ENCODE measurements at regions not wholly inside any gene's neighbourhood (a gene's known extent, or its start where the extent isn't known, plus 50 kb on each side); places are given as distances from the start of the nearest gene placed in this dataset.
A peak's percentile ranks its signal among the peaks of the same experiment; 100 is the strongest.

DNA sequence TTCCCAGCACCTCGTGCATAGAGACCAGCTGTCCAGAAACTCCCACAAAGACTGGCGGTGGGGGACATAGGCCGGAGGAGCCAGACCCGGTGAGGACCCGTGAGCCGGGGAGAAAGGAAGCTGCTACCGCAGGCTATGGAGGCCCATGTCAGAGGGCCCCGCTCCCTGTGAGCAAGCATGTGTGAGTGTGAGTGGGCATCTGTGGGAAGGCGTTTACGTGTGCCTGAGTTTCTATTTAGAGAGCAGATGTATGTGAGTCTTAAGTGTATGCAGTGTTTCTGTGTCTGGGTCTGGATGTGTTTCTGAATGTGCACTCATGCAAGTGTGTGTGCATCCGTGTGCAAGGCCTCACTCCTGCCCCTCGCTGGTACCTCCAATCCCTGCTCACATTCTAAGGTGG lies 187.8 kb upstream of the RAB6C start:
- TF ChIP-seq, protein P1, sequence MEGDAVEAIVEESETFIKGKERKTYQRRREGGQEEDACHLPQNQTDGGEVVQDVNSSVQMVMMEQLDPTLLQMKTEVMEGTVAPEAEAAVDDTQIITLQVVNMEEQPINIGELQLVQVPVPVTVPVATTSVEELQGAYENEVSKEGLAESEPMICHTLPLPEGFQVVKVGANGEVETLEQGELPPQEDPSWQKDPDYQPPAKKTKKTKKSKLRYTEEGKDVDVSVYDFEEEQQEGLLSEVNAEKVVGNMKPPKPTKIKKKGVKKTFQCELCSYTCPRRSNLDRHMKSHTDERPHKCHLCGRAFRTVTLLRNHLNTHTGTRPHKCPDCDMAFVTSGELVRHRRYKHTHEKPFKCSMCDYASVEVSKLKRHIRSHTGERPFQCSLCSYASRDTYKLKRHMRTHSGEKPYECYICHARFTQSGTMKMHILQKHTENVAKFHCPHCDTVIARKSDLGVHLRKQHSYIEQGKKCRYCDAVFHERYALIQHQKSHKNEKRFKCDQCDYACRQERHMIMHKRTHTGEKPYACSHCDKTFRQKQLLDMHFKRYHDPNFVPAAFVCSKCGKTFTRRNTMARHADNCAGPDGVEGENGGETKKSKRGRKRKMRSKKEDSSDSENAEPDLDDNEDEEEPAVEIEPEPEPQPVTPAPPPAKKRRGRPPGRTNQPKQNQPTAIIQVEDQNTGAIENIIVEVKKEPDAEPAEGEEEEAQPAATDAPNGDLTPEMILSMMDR (IDR thresholded peaks at IDR 0.05) = no peak
- ATAC-seq (no peak), FAIRE-seq (no peak), DNase-seq (no peak)
- H3K9me3 ChIP-seq = no peaks in the 10 kb centered on the region
- no peaks in the 10 kb centered on the region for H3K27me3 ChIP-seq
- no peaks in the 10 kb centered on the region for H3K36me3 ChIP-seq
- WGBS, 2 donors = 88 to 91% methylated on average over 12 of the region's 12 CpGs
- intact Hi-C loops (cut with DNase I) = no loop called here
- H3K27ac ChIP-seq = no peak overlapping the region
- no peaks in the 10 kb centered on the region for H3K4me1 ChIP-seq
- H3K4me3 ChIP-seq = no peak overlapping the region

DNA sequence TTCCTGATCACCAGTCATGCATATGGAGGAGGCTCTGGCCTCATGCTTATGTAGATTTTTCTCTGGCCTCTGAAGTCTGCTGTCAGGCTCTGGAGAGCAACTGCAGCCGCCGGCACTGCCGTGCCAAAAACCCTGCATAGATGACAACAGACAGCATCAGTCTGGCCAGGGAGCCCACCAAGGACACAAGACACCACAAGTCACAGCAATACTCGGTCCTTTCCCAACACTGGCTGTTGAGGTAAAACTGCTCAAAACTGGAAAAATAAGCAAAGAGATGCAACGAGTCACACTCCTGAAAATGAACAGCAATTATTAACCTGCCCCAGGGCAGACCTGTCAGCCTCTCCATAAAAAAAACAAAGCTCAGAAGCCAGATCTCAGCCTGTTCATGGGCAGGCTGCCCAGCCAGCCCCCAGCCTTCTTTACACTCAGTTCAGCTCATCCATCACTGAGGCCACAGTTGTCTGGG lies 186.0 kb upstream of the RAB6C start:
- H3K27me3 ChIP-seq = no peaks in the 10 kb centered on the region
- WGBS, 2 donors = 36 to 44% methylated on average over 5 of the region's 5 CpGs
- FAIRE-seq = no peak
- H3K36me3 ChIP-seq = no peaks in the 10 kb centered on the region
- ATAC-seq = peak in 1 of 4 donors; percentile 43
- H3K4me1 ChIP-seq = no peaks in the 10 kb centered on the region
- no peaks in the 10 kb centered on the region for H3K9me3 ChIP-seq
- H3K27ac ChIP-seq = no peak overlapping the region
- no peak overlapping the region for H3K4me3 ChIP-seq
- intact Hi-C loops (cut with DNase I) = no loop called here
- no peak for DNase-seq
- TF ChIP-seq, protein P1 (IDR thresholded peaks at IDR 0.05) = no peak

DNA sequence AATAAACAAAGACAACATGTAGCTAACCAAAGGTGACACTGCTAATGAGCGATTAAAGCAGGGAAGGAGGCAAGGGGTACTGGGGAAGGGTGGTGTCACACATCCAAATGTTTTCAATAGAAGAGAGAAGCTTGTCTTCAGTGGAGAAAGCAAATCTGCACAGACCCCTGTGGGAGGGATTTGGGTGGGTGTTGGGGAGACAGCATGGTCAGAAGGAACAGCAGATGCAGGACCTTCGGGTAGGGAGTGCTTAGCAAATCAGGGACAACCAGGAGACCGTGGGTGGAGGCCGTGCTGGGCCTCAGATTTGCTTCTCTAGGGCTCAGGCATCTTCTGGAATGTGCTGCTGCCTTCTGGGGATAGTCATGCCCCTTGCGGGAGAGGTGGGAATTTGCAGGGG lies 185.3 kb upstream of the RAB6C start:
- Histone ChIP-seq H3K27ac (no peak overlapping the region), H3K9me3 (no peaks in the 10 kb centered on the region), H3K36me3 (no peaks in the 10 kb centered on the region), H3K4me3 (no peak overlapping the region), H3K4me1 (no peaks in the 10 kb centered on the region), H3K27me3 (no peaks in the 10 kb centered on the region)
- TF ChIP-seq, protein P1 (IDR thresholded peaks at IDR 0.05) = no peak
- DNase-seq (no peak), FAIRE-seq (no peak), ATAC-seq (no peak)
- 55 to 69% methylated on average over 5 of the region's 5 CpGs for WGBS, 2 donors
- intact Hi-C loops (cut with DNase I) = no loop called here

DNA sequence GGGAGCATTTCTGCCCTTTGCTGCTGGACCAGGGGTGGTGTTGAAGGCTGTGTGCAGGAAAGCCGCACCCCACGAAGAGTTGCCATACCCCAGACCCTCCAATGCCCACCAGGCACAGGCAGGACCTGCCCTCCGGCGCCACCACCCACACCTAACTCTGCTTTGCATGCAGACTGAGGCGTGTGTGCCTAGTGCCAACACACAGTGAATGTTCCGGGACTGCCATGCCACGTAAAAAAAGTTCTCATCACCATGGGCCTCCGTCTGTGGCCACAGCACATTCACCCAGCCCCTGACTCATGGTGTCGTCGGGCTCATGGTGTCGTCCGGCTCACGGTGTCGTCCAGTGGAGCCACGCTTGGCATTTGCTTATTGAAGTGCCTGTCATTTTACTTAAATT lies 184.9 kb upstream of the RAB6C start:
- H3K27me3 ChIP-seq = no peaks in the 10 kb centered on the region
- no peaks in the 10 kb centered on the region for H3K36me3 ChIP-seq
- no peak overlapping the region for H3K27ac ChIP-seq
- DNase-seq = no peak
- intact Hi-C loops (cut with DNase I) = no loop called here
- no peaks in the 10 kb centered on the region for H3K9me3 ChIP-seq
- no peaks in the 10 kb centered on the region for H3K4me1 ChIP-seq
- H3K4me3 ChIP-seq = no peak overlapping the region
- no peak for ATAC-seq
- TF ChIP-seq, protein P1 (IDR thresholded peaks at IDR 0.05) = no peak
- no peak for FAIRE-seq
- 84 to 85% methylated on average over 15 of the region's 15 CpGs for WGBS, 2 donors

DNA sequence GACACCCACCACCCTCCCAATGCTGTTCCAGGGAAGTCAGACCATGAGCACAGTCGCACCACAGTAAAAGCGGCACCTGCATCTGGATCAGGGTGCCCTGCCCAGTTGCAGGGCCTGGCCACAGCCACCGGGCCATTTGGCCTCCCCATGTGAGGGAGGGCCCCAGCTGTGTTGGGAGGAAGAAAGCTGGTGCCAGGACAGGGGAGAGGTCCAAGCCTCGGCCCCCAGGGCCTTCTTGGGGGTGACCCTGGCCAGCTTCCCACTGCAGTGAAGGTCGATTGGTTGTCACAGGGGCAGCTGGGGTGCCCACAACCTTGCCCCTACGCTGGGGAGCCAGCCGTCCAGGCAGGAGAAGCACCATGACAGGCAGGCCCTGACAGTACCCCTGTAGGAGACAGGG lies 183.2 kb upstream of the RAB6C start:
- 75 to 84% methylated on average over 7 of the region's 7 CpGs for WGBS, 2 donors
- Histone ChIP-seq H3K4me3 (no peak overlapping the region), H3K27me3 (no peaks in the 10 kb centered on the region), H3K27ac (no peak overlapping the region), H3K36me3 (no peaks in the 10 kb centered on the region), H3K9me3 (no peaks in the 10 kb centered on the region), H3K4me1 (no peaks in the 10 kb centered on the region)
- intact Hi-C loops (cut with DNase I) = no loop called here
- FAIRE-seq = no peak
- TF ChIP-seq, protein P1 (IDR thresholded peaks at IDR 0.05) = no peak
- ATAC-seq = no peak
- no peak for DNase-seq

All from pancreas (tissue), 10 donors.